ENCODE measurements at regions not wholly inside any gene's neighbourhood (a gene's known extent, or its start where the extent isn't known, plus 50 kb on each side); places are given as distances from the start of the nearest gene placed in this dataset.

DNA sequence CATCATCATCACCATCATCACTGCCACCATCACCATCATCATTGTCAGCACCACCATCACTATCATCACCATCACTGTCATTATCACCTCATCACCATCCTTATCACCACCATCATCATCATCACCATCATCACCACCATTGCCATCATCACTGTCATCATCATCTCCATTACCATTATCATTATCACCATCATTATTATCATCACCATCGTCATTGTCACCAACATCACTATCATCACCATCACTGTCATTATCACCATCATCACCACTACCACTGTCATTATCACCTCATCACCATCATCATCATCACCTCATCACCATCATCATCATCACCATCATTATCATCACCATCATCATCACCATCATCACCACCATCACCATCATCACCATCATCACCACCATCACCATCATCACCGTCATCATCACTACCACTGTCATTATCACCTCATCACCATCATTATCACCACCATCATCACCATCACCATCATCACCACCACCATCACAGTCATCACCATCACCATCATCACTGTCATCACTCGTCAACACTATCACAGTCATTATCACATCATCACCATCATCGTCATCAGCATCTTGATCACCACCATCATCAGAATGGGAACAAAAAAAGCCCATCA lies 191.1 kb downstream of the TTLL2 start:
- Histone ChIP-seq H3K36me3 (ENCODE audit: control insufficient read depth, low read depth, low read length) (no peaks in the 10 kb centered on the region), H3K9me3 (ENCODE audit: control insufficient read depth, low read depth, low read length) (no peaks in the 10 kb centered on the region), H3K27me3 (ENCODE audit: control insufficient read depth, insufficient read depth, low read length) (no peaks in the 10 kb centered on the region), H3K4me1 (ENCODE audit: control insufficient read depth, low read depth, low read length) (no peaks in the 10 kb centered on the region), H3K27ac (ENCODE audit: low read length) (no peak overlapping the region), H3K9ac (ENCODE audit: low read length) (no peak overlapping the region), H3K4me3 (ENCODE audit: low read length) (no peak overlapping the region)

DNA sequence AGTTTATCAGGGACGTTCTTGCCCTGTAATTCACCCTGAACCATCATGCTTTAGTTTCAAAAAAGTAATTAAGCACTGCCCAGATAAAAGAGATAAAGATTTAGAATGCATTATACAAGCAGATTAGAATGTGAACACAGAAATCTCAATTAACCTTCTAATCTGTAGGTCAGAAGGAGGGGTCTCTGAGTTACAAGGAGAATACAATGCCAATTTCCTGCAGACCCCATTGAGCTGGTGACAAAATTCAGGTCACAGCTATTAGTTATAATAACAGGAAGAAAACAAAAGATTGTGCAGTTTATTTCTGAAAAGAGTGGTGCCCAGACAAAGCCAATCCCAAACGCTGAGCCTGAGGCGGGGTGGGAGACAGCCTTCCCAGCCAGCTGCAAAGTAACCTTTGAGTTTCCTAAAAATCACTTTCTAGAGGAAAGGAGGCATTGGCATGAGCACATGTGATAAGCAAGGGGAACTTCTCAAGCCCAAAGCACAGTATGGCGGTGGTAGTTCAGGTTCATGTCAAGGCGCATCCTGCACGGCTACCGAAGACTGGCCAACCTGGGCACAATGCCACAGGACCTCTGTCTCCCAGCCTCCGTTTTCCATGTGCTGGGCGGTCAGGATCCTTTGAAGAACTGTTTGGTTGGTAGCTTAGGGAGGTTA lies 192.5 kb downstream of the TTLL2 start:
- Histone ChIP-seq H3K36me3 (ENCODE audit: control insufficient read depth, low read depth, low read length) (no peaks in the 10 kb centered on the region), H3K4me3 (ENCODE audit: low read length) (no peak overlapping the region), H3K27me3 (ENCODE audit: control insufficient read depth, insufficient read depth, low read length) (no peaks in the 10 kb centered on the region), H3K4me1 (ENCODE audit: control insufficient read depth, low read depth, low read length) (no peaks in the 10 kb centered on the region), H3K9me3 (ENCODE audit: control insufficient read depth, low read depth, low read length) (no peaks in the 10 kb centered on the region), H3K9ac (ENCODE audit: low read length) (no peak overlapping the region), H3K27ac (ENCODE audit: low read length) (no peak overlapping the region)

DNA sequence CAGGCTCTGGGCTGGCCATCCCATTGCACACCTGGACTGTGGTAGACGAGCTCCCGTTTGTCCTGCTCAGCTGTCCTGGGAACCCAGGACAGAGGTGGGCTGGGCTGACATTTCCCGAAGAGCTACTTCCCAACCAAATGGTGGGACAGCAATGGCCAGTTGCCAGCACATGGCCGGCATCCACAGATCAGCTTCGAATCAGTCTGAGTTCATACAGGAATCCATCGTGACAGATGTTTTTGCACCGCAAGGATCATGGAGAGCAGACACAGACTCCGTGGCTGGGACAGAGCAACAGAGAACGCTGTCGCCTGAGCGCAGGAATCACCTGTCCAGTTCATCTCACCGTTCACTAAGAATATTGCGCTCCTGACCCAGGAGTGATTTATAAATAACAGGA lies 198.5 kb downstream of the TTLL2 start:
- Histone ChIP-seq H3K9me3 (ENCODE audit: control insufficient read depth, low read depth, low read length) (no peaks in the 10 kb centered on the region), H3K27me3 (ENCODE audit: control insufficient read depth, insufficient read depth, low read length) (peaks cover 3% of the 10 kb centered on the region), H3K4me3 (ENCODE audit: low read length) (no peak overlapping the region), H3K4me1 (ENCODE audit: control insufficient read depth, low read depth, low read length) (no peaks in the 10 kb centered on the region), H3K36me3 (ENCODE audit: control insufficient read depth, low read depth, low read length) (no peaks in the 10 kb centered on the region), H3K9ac (ENCODE audit: low read length) (no peak overlapping the region), H3K27ac (ENCODE audit: low read length) (no peak overlapping the region)

DNA sequence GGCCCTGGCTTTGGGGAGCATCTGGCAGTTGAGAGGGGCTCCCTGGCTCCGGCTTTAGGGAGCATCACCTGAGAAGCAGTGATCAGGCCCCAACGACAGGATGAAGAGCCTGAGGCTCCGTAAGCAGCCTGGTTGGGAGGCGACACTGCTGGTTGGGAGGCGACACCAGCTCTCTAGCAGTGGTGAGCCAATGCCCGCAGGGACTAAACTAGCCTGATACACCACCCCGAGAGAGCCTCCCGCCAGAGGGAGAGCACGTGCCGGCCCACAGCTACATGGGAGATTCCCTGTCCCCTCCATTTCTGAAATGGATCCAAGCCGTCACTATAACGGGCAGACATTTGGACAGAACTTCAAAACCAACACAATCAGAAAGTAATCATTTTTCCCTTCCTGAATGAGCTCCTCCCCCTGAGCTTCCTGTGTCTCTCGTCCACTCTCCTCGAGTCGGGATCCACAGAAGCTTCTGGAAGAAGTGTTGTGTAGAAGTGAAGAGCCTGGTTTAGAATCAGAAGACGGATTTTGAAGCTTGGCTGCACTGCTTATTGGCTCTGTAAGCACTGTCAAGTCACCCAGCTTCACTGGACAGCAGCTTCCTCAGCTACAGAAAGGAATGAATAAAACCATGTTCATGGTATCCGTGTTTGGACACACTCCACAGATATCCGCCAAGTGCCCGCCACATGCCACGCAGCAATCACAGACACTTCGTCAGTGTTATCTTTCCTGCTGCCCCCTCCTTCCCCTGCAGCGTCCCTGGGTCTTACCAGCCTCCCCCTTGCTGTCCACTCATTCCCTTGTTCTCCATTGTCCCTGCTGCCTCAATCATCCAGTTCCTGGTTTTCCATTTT lies 199.6 kb downstream of the TTLL2 start:
- H3K36me3 ChIP-seq (ENCODE audit: control insufficient read depth, low read depth, low read length), result no peaks in the 10 kb centered on the region
- H3K27ac ChIP-seq (ENCODE audit: low read length), result no peak overlapping the region
- peaks cover 7% of the 10 kb centered on the region for H3K27me3 ChIP-seq (ENCODE audit: control insufficient read depth, insufficient read depth, low read length)
- H3K4me1 ChIP-seq (ENCODE audit: control insufficient read depth, low read depth, low read length), result no peaks in the 10 kb centered on the region
- H3K9me3 ChIP-seq (ENCODE audit: control insufficient read depth, low read depth, low read length), result no peaks in the 10 kb centered on the region
- H3K4me3 ChIP-seq (ENCODE audit: low read length), result no peak overlapping the region
- H3K9ac ChIP-seq (ENCODE audit: low read length), result no peak overlapping the region

DNA sequence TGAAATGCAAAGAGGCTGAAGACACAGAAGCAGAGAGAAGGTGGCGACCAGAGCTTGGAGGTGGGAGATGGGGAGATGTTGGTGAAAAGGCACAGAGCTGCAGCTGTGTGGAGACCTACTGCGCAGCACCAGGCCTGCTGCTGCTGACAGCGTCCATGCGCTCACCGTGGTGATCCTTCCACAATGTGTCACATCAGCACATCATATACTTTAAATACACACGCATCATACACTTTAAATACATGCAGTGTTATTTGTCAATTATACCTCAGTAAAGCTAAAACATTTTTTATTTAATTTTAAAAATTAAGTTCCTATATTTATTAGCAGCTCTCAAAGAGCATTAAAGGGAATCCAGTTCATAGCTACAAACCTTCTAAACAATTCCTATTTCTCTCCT lies 200.9 kb downstream of the TTLL2 start:
- Histone ChIP-seq H3K4me3 (ENCODE audit: low read length) (no peak overlapping the region), H3K36me3 (ENCODE audit: control insufficient read depth, low read depth, low read length) (no peaks in the 10 kb centered on the region), H3K27ac (ENCODE audit: low read length) (no peak overlapping the region), H3K9me3 (ENCODE audit: control insufficient read depth, low read depth, low read length) (no peaks in the 10 kb centered on the region), H3K27me3 (ENCODE audit: control insufficient read depth, insufficient read depth, low read length) (peaks cover 20% of the 10 kb centered on the region), H3K4me1 (ENCODE audit: control insufficient read depth, low read depth, low read length) (no peaks in the 10 kb centered on the region), H3K9ac (ENCODE audit: low read length) (no peak overlapping the region)

DNA sequence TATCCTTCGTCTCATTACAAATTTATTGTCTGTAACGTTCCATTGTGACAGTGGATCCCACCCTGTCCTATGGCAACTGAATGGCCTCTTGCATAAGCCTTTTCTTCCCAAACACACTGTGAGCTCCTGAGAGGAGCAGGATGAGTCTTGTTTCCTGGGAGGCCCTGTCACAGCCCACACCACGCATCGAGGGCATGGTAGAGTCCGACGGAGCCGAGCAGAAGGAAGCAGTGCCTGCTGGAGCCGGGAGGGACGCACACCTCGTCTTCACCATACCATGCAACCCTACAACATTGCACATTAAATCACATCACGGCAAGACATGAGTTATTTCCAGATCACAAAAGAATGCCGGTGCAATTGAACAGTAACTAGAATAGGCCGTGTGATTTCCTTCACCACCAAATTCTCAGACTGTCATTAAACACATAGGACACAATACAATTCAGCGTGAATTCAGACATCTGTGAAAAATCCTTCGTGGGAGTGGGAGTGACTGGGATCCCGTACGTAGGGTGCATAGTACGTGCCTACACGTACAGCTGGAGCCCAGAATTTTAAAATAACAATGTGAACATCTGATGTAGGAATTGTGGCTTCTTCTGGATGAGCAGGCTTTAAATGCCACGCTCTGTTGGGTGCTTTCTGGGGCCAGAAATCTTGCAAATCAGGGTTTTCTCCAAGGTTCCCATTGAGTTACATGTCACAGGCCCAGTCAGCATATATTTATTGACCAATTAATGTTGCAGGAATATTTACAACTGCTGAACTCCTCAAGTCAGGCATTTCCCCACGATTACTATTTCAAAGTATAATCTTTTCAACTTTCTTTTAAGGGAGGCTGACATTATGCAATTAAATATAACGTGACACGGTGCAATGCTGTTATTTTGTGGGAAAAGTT lies 201.8 kb downstream of the TTLL2 start:
- H3K36me3 ChIP-seq (ENCODE audit: control insufficient read depth, low read depth, low read length), result no peaks in the 10 kb centered on the region
- H3K27me3 ChIP-seq (ENCODE audit: control insufficient read depth, insufficient read depth, low read length), result peaks cover 29% of the 10 kb centered on the region
- no peak overlapping the region for H3K4me3 ChIP-seq (ENCODE audit: low read length)
- H3K9ac ChIP-seq (ENCODE audit: low read length), result no peak overlapping the region
- no peak overlapping the region for H3K27ac ChIP-seq (ENCODE audit: low read length)
- no peaks in the 10 kb centered on the region for H3K4me1 ChIP-seq (ENCODE audit: control insufficient read depth, low read depth, low read length)
- H3K9me3 ChIP-seq (ENCODE audit: control insufficient read depth, low read depth, low read length), result no peaks in the 10 kb centered on the region

DNA sequence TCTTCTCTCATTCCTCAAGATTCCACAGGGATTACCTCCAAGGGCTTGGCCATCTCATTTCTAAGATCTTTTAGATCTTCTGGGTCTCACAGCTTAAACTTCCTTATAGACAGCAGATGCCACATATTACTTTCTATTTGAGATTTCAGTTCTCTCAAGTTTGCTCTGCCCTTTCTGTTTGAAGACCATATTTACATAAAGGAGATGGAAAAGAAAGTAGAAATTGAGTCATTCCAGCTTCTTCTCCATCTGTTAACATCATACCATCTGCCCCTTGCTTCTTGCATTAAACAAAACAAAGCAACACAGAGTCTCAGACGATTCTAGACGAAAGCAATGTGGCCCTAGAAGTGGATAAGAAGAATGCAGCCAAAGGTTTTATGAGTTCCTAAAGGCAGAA lies 203.4 kb downstream of the TTLL2 start:
- H3K36me3 ChIP-seq (ENCODE audit: control insufficient read depth, low read depth, low read length), result no peaks in the 10 kb centered on the region
- H3K27ac ChIP-seq (ENCODE audit: low read length), result no peak overlapping the region
- H3K4me1 ChIP-seq (ENCODE audit: control insufficient read depth, low read depth, low read length), result peaks cover 7% of the 10 kb centered on the region
- no peak overlapping the region for H3K4me3 ChIP-seq (ENCODE audit: low read length)
- H3K9ac ChIP-seq (ENCODE audit: low read length), result no peak overlapping the region
- no peaks in the 10 kb centered on the region for H3K9me3 ChIP-seq (ENCODE audit: control insufficient read depth, low read depth, low read length)
- peaks cover 41% of the 10 kb centered on the region for H3K27me3 ChIP-seq (ENCODE audit: control insufficient read depth, insufficient read depth, low read length)

DNA sequence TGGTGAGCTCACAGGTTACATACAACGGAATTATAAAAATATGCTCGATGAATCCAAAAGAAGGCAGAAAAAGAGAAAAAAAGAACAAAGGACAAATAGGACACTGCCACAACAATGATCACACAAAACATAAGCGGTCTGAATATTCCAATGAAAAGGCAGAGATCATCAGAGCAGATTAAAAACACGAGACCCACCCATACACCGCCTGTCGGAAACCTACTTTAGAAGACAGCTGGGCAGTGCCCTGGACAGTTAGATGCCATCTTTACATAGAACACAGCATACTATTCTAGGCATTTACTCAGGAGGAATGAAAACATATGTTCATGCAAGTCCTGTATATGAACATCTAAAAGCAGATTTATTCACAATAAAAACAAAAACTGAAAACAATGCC lies 204.1 kb downstream of the TTLL2 start:
- H3K27me3 ChIP-seq (ENCODE audit: control insufficient read depth, insufficient read depth, low read length), result peaks cover 43% of the 10 kb centered on the region
- H3K27ac ChIP-seq (ENCODE audit: low read length), result no peak overlapping the region
- no peaks in the 10 kb centered on the region for H3K36me3 ChIP-seq (ENCODE audit: control insufficient read depth, low read depth, low read length)
- H3K4me3 ChIP-seq (ENCODE audit: low read length), result no peak overlapping the region
- H3K4me1 ChIP-seq (ENCODE audit: control insufficient read depth, low read depth, low read length), result peaks cover 9% of the 10 kb centered on the region
- H3K9ac ChIP-seq (ENCODE audit: low read length), result no peak overlapping the region
- H3K9me3 ChIP-seq (ENCODE audit: control insufficient read depth, low read depth, low read length), result no peaks in the 10 kb centered on the region

DNA sequence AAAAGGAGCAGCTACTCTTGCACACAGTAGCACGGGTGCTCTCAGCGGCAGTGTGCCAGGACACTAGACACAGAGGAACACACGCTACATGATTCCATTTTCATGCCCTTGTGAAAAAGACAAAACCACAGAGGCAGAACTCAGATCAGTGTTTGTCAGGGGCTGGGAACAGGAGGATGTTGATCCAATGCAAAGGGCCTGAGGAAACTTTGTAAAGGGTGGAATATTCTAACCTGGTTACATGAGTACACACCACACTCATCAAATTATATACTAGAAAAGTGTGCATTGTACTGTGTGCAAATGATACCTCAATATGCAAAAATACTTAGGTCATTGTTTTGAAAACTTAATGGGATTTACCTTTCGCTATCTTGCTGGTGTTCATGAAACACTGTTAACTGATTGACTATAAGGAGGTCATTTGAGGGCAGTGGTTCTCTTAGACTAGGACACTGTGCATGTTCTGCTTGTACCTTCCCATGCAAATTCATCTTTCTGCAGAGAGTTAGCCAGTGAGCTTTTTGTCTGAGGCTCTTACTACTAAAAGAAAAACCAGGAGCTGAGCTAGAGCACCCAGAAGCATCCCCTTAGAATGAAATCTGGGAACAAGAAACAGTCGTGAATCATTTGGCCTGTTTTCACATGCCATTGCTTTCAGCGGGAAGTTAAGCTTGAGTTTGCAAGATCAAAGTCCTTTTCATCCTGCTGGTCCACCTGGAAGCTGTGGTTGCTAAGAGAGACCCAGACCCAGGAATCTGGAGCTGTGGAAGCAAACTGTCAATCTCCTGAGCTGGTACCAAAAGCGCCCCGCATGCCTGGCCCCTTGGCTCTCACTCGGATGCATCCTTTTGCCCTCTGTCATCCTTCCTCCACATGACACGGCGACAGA lies 204.8 kb downstream of the TTLL2 start:
- H3K9ac ChIP-seq (ENCODE audit: low read length), result no peak overlapping the region
- no peaks in the 10 kb centered on the region for H3K36me3 ChIP-seq (ENCODE audit: control insufficient read depth, low read depth, low read length)
- H3K9me3 ChIP-seq (ENCODE audit: control insufficient read depth, low read depth, low read length), result no peaks in the 10 kb centered on the region
- H3K4me3 ChIP-seq (ENCODE audit: low read length), result no peak overlapping the region
- H3K27ac ChIP-seq (ENCODE audit: low read length), result no peak overlapping the region
- peaks cover 12% of the 10 kb centered on the region for H3K4me1 ChIP-seq (ENCODE audit: control insufficient read depth, low read depth, low read length)
- H3K27me3 ChIP-seq (ENCODE audit: control insufficient read depth, insufficient read depth, low read length), result peaks cover 46% of the 10 kb centered on the region

DNA sequence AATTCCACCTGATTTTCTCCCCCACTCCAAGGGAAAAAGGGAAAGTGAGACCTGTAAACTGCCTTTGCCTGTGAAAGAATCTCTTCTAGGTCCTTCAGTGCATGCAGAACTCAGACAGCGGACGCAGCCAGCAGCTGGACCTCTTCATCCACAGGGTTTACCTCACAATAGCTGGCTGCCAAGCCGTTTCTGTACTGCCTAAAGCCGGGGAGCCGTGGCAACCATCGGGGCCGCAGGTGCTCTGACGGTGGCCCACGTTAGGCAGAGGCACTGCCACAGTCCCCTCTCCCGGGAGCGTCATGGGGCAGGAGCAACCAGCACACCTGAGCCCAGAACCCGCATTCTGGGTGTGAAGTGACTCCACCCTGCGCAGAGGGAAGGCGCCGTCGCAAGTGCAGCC lies 206.1 kb downstream of the TTLL2 start:
- no peak overlapping the region for H3K4me3 ChIP-seq (ENCODE audit: low read length)
- H3K36me3 ChIP-seq (ENCODE audit: control insufficient read depth, low read depth, low read length), result no peaks in the 10 kb centered on the region
- no peaks in the 10 kb centered on the region for H3K9me3 ChIP-seq (ENCODE audit: control insufficient read depth, low read depth, low read length)
- no peak overlapping the region for H3K9ac ChIP-seq (ENCODE audit: low read length)
- H3K27ac ChIP-seq (ENCODE audit: low read length), result no peak overlapping the region
- H3K4me1 ChIP-seq (ENCODE audit: control insufficient read depth, low read depth, low read length), result peaks cover 12% of the 10 kb centered on the region
- H3K27me3 ChIP-seq (ENCODE audit: control insufficient read depth, insufficient read depth, low read length), result peaks cover 46% of the 10 kb centered on the region
